Upper lobe of left lung (tissue), 6 donors: ENCODE measurements at regions not wholly inside any gene's neighbourhood (a gene's known extent, or its start where the extent isn't known, plus 50 kb on each side); places are given as distances from the start of the nearest gene placed in this dataset.

ENCODE experiments used
- ATAC-seq, 2 donors: fragments of 200-7000 bp; cut with Tn5 transposase; one replicate each; pipeline ENCODE4 v1.9.1; 2022; ENCODE audit warnings: mild to moderate bottlenecking in 2 of 2, moderate library complexity in 2 of 2; ENCODE audit not compliant: low FRiP score in 2 of 2
- DNase-seq, 2 donors: peaks; one replicate each; pipeline ENCODE4 v3.0.0-alpha.2; 2019 to 2020
- H3K27ac ChIP-seq, 4 donors: fragments of 200-600 bp; sonication (generic); one replicate each; pipeline ENCODE4 v1.5.1; 2016 to 2019
- H3K27me3 ChIP-seq, 4 donors: fragments of 200-600 bp; sonication (generic); one replicate each; pipeline ENCODE4 v1.5.1; 2017 to 2019
- H3K36me3 ChIP-seq, 4 donors: fragments of 200-600 bp; sonication (generic); one replicate each; pipeline ENCODE4 v1.5.1; 2016 to 2019
- H3K4me1 ChIP-seq, 4 donors: fragments of 200-600 bp; sonication (generic); one replicate each; pipeline ENCODE4 v1.5.1; 2018 to 2019
- H3K4me3 ChIP-seq, 4 donors: fragments of 200-600 bp; sonication (generic); one replicate each; pipeline ENCODE4 v1.5.1; 2017 to 2019; ENCODE audit warnings: mild to moderate bottlenecking in 2 of 4, moderate library complexity in 1 of 4
- H3K9me3 ChIP-seq, 4 donors: fragments of 200-600 bp; sonication (generic); one replicate each; pipeline ENCODE4 v1.5.1; 2018 to 2019
- CTCF ChIP-seq, 6 experiments: fragments of 450-650 bp in 4 of 6; fragments of 200-600 bp in 2 of 6; sonication (generic) in 2 of 6; IDR thresholded peaks; one replicate each; pipeline ENCODE4 v1.5.1; 2016 to 2019; ENCODE audit warnings: antibody characterized with exemption in 6 of 6
- EP300 ChIP-seq, 4 donors: sonication (generic); formaldehyde crosslinking; IDR thresholded peaks; one replicate each; pipeline ENCODE4 v1.5.1; 2017; ENCODE audit warnings: antibody characterized with exemption in 4 of 4, control low read depth in 2 of 4
- POLR2A ChIP-seq, 4 donors: fragments of 450-650 bp; IDR thresholded peaks; one replicate each; pipeline ENCODE4 v1.5.1; 2016 to 2017; ENCODE audit warnings: antibody characterized with exemption in 4 of 4, mild to moderate bottlenecking in 2 of 4
- POLR2AphosphoS5 ChIP-seq, 2 donors: sonication (generic); formaldehyde crosslinking; IDR thresholded peaks; one replicate each; pipeline ENCODE4 v1.5.1; 2017; ENCODE audit warnings: antibody characterized with exemption in 2 of 2
- WGBS, 2 donors: methylation state at CpG; one replicate each; pipeline ENCODE4 v1.1.5; 2017 to 2018; 5-methylcytosine and 5-hydroxymethylcytosine counted together
- donor health status: DM: no; HTN: no; CAD: no; lungs with moderate emphysema.
- donor health status: DM: no; HTN: yes; CAD: no; lungs with severe emphysema.

- Histone ChIP-seq H3K27ac (no peak overlapping the region), H3K27me3 (no peaks in the 10 kb centered on the region), H3K36me3 (no peaks in the 10 kb centered on the region), H3K9me3 (no peaks in the 10 kb centered on the region), H3K4me1 (peaks cover 0 to 5% (median 0%) of the 10 kb centered on the region in 4 donors), H3K4me3 (no peak overlapping the region)
- ATAC-seq (no peak), DNase-seq (no peak)
- 67 to 69% methylated on average over 4 of the region's 4 CpGs for WGBS, 2 donors
- TF ChIP-seq POLR2A (IDR thresholded peaks at IDR 0.05) (no peak), CTCF (IDR thresholded peaks at IDR 0.05) (no peak), EP300 (IDR thresholded peaks at IDR 0.05) (no peak), POLR2AphosphoS5 (IDR thresholded peaks at IDR 0.05) (no peak)
Observed at GRCh38 chr3:178156301-178156700, 379.9 kb upstream of the KCNMB2 start.

GRCh38 chr3:178159691-178160220 lies 376.5 kb upstream of the KCNMB2 start:
- DNase-seq: no peak
- no peak overlapping the region for H3K27ac ChIP-seq
- H3K4me1 ChIP-seq: peaks cover 0 to 5% (median 0%) of the 10 kb centered on the region in 4 donors
- TF ChIP-seq EP300 (IDR thresholded peaks at IDR 0.05) (no peak), POLR2AphosphoS5 (IDR thresholded peaks at IDR 0.05) (no peak), POLR2A (IDR thresholded peaks at IDR 0.05) (no peak), CTCF (IDR thresholded peaks at IDR 0.05) (no peak)
- H3K4me3 ChIP-seq: no peak overlapping the region
- H3K36me3 ChIP-seq: no peaks in the 10 kb centered on the region
- 49 to 62% methylated on average over 2 of the region's 2 CpGs for WGBS, 2 donors
- ATAC-seq: no peak
- no peaks in the 10 kb centered on the region for H3K27me3 ChIP-seq
- no peaks in the 10 kb centered on the region for H3K9me3 ChIP-seq

GRCh38 chr3:178169421-178169820 lies 366.8 kb upstream of the KCNMB2 start:
- WGBS, 2 donors: 91 to 94% methylated on average over 2 of the region's 2 CpGs
- H3K27me3 ChIP-seq: no peaks in the 10 kb centered on the region
- no peaks in the 10 kb centered on the region for H3K36me3 ChIP-seq
- ATAC-seq (no peak), DNase-seq (no peak)
- H3K4me1 ChIP-seq: peaks cover 0 to 7% (median 5%) of the 10 kb centered on the region in 4 donors
- no peak for TF ChIP-seq POLR2A (IDR thresholded peaks at IDR 0.05)
- no peak for TF ChIP-seq POLR2AphosphoS5 (IDR thresholded peaks at IDR 0.05)
- TF ChIP-seq CTCF (IDR thresholded peaks at IDR 0.05): no peak
- TF ChIP-seq EP300 (IDR thresholded peaks at IDR 0.05): no peak
- H3K27ac ChIP-seq: peak overlapping the region in 2 of 4 donors; percentile 19 to 32
- no peaks in the 10 kb centered on the region for H3K9me3 ChIP-seq
- no peak overlapping the region for H3K4me3 ChIP-seq

GRCh38 chr3:178170698-178171535 lies 365.3 kb upstream of the KCNMB2 start:
- Histone ChIP-seq H3K4me3 (no peak overlapping the region), H3K36me3 (no peaks in the 10 kb centered on the region), H3K9me3 (no peaks in the 10 kb centered on the region), H3K4me1 (peaks cover 0 to 7% (median 5%) of the 10 kb centered on the region in 4 donors), H3K27ac (peak overlapping the region; percentile 49 to 74 (median 58)), H3K27me3 (no peaks in the 10 kb centered on the region)
- ATAC-seq (peak in 1 of 2 donors; percentile 94), DNase-seq (no peak)
- TF ChIP-seq EP300 (IDR thresholded peaks at IDR 0.05) (peak in 2 of 4 donors; percentile 99), POLR2AphosphoS5 (IDR thresholded peaks at IDR 0.05) (peak in 1 of 2 donors; percentile 95), CTCF (IDR thresholded peaks at IDR 0.05) (no peak), POLR2A (IDR thresholded peaks at IDR 0.05) (no peak)
- WGBS, 2 donors: 63 to 73% methylated on average over 4 of the region's 4 CpGs
